ENCODE measurements at regions not wholly inside any gene's neighbourhood (a gene's known extent, or its start where the extent isn't known, plus 50 kb on each side); places are given as distances from the start of the nearest gene placed in this dataset.

- Mint-ChIP-seq H3K4me3 (no peak overlapping the region), H3K4me1 (ENCODE audit: low read depth) (no peaks in the 10 kb centered on the region), H3K36me3 (ENCODE audit: low read depth) (no peaks in the 10 kb centered on the region), H3K27me3 (ENCODE audit: low read depth) (no peaks in the 10 kb centered on the region), H3K9me3 (ENCODE audit: insufficient read depth) (peaks cover 7% of the 10 kb centered on the region), H3K27ac (no peak overlapping the region)
- DNase-seq: no peak
- ATAC-seq: no peak
- CTCF ChIA-PET: no interaction called here
- POLR2A ChIA-PET: no interaction called here
Observed at GRCh38 chr5:17912794-17913193, 278.5 kb downstream of the TAF11L14 start.

- no peak overlapping the region for H3K27ac Mint-ChIP-seq
- no peak for DNase-seq
- H3K36me3 Mint-ChIP-seq (ENCODE audit: low read depth): no peaks in the 10 kb centered on the region
- ChIA-PET POLR2A (no interaction called here), CTCF (no interaction called here)
- H3K4me3 Mint-ChIP-seq: no peak overlapping the region
- no peak for ATAC-seq
- H3K9me3 Mint-ChIP-seq (ENCODE audit: insufficient read depth): peaks cover 13% of the 10 kb centered on the region
- H3K27me3 Mint-ChIP-seq (ENCODE audit: low read depth): no peaks in the 10 kb centered on the region
- H3K4me1 Mint-ChIP-seq (ENCODE audit: low read depth): no peaks in the 10 kb centered on the region
Observed at GRCh38 chr5:17916446-17916845, 282.2 kb downstream of the TAF11L14 start.

- Mint-ChIP-seq H3K27me3 (ENCODE audit: low read depth) (no peaks in the 10 kb centered on the region), H3K9me3 (ENCODE audit: insufficient read depth) (peaks cover 13% of the 10 kb centered on the region), H3K4me3 (no peak overlapping the region), H3K36me3 (ENCODE audit: low read depth) (no peaks in the 10 kb centered on the region), H3K4me1 (ENCODE audit: low read depth) (no peaks in the 10 kb centered on the region), H3K27ac (no peak overlapping the region)
- ChIA-PET POLR2A (no interaction called here), CTCF (no interaction called here)
- no peak for ATAC-seq
- no peak for DNase-seq
Observed at GRCh38 chr5:17917465-17917864, 283.2 kb downstream of the TAF11L14 start.

GRCh38 chr5:17918373-17919104, 284.3 kb downstream of the TAF11L14 start:
- DNase-seq: no peak
- peaks cover 13% of the 10 kb centered on the region for H3K9me3 Mint-ChIP-seq (ENCODE audit: insufficient read depth)
- POLR2A ChIA-PET: interaction anchor here (0.7 kb wide), 1 partner anchor 125 kb away, joined by 3 read pairs; no protein-coding TSS in a partner anchor
- no peak overlapping the region for H3K27ac Mint-ChIP-seq
- CTCF ChIA-PET: no interaction called here
- no peaks in the 10 kb centered on the region for H3K4me1 Mint-ChIP-seq (ENCODE audit: low read depth)
- no peak overlapping the region for H3K4me3 Mint-ChIP-seq
- no peaks in the 10 kb centered on the region for H3K27me3 Mint-ChIP-seq (ENCODE audit: low read depth)
- no peaks in the 10 kb centered on the region for H3K36me3 Mint-ChIP-seq (ENCODE audit: low read depth)
- ATAC-seq: no peak

- ChIA-PET POLR2A (no interaction called here), CTCF (no interaction called here)
- no peaks in the 10 kb centered on the region for H3K4me1 Mint-ChIP-seq (ENCODE audit: low read depth)
Observed at GRCh38 chr5:17925276-17925675, 291.0 kb downstream of the TAF11L14 start.

GRCh38 chr5:17928581-17928981, 294.3 kb downstream of the TAF11L14 start:
- POLR2A ChIA-PET: no interaction called here
- no peak overlapping the region for H3K4me3 Mint-ChIP-seq
- no peaks in the 10 kb centered on the region for H3K36me3 Mint-ChIP-seq (ENCODE audit: low read depth)
- no peaks in the 10 kb centered on the region for H3K4me1 Mint-ChIP-seq (ENCODE audit: low read depth)
- CTCF ChIA-PET: no interaction called here
- ATAC-seq (no peak), DNase-seq (no peak)
- no peak overlapping the region for H3K27ac Mint-ChIP-seq
- H3K9me3 Mint-ChIP-seq (ENCODE audit: insufficient read depth): peaks cover 17% of the 10 kb centered on the region
- H3K27me3 Mint-ChIP-seq (ENCODE audit: low read depth): no peaks in the 10 kb centered on the region

More at GRCh38 chr5:17925276-17925675, 291.0 kb downstream of the TAF11L14 start:
- H3K4me3 Mint-ChIP-seq: no peak overlapping the region
- no peaks in the 10 kb centered on the region for H3K36me3 Mint-ChIP-seq (ENCODE audit: low read depth)
- ATAC-seq: no peak
- no peaks in the 10 kb centered on the region for H3K27me3 Mint-ChIP-seq (ENCODE audit: low read depth)
- peaks cover 7% of the 10 kb centered on the region for H3K9me3 Mint-ChIP-seq (ENCODE audit: insufficient read depth)
- no peak overlapping the region for H3K27ac Mint-ChIP-seq
- no peak for DNase-seq

- ChIA-PET CTCF (no interaction called here), POLR2A (no interaction called here)
- H3K4me1 Mint-ChIP-seq (ENCODE audit: low read depth): no peaks in the 10 kb centered on the region
- H3K36me3 Mint-ChIP-seq (ENCODE audit: low read depth): no peaks in the 10 kb centered on the region
- no peak overlapping the region for H3K4me3 Mint-ChIP-seq
- no peak overlapping the region for H3K27ac Mint-ChIP-seq
- DNase-seq (no peak), ATAC-seq (no peak)
- H3K9me3 Mint-ChIP-seq (ENCODE audit: insufficient read depth): peaks cover 23% of the 10 kb centered on the region
- H3K27me3 Mint-ChIP-seq (ENCODE audit: low read depth): no peaks in the 10 kb centered on the region
Observed at GRCh38 chr5:17929171-17929570, 294.9 kb downstream of the TAF11L14 start.

GRCh38 chr5:17930346-17930745, 296.1 kb downstream of the TAF11L14 start:
- no peaks in the 10 kb centered on the region for H3K4me1 Mint-ChIP-seq (ENCODE audit: low read depth)
- POLR2A ChIA-PET: no interaction called here
- CTCF ChIA-PET: no interaction called here
- no peak overlapping the region for H3K4me3 Mint-ChIP-seq
- no peaks in the 10 kb centered on the region for H3K36me3 Mint-ChIP-seq (ENCODE audit: low read depth)
- no peak for DNase-seq
- no peak overlapping the region for H3K27ac Mint-ChIP-seq
- H3K27me3 Mint-ChIP-seq (ENCODE audit: low read depth): no peaks in the 10 kb centered on the region
- peaks cover 31% of the 10 kb centered on the region for H3K9me3 Mint-ChIP-seq (ENCODE audit: insufficient read depth)
- ATAC-seq: no peak

GRCh38 chr5:17944046-17944445, 309.8 kb downstream of the TAF11L14 start:
- no peak overlapping the region for H3K27ac Mint-ChIP-seq
- no peak overlapping the region for H3K4me3 Mint-ChIP-seq
- no peaks in the 10 kb centered on the region for H3K27me3 Mint-ChIP-seq (ENCODE audit: low read depth)
- no peaks in the 10 kb centered on the region for H3K4me1 Mint-ChIP-seq (ENCODE audit: low read depth)
- no peak for ATAC-seq
- no peak for DNase-seq
- POLR2A ChIA-PET: no interaction called here
- CTCF ChIA-PET: no interaction called here
- peaks cover 33% of the 10 kb centered on the region for H3K9me3 Mint-ChIP-seq (ENCODE audit: insufficient read depth)
- no peaks in the 10 kb centered on the region for H3K36me3 Mint-ChIP-seq (ENCODE audit: low read depth)

- Mint-ChIP-seq H3K36me3 (ENCODE audit: low read depth) (no peaks in the 10 kb centered on the region), H3K4me3 (no peak overlapping the region), H3K27ac (no peak overlapping the region), H3K4me1 (ENCODE audit: low read depth) (no peaks in the 10 kb centered on the region), H3K27me3 (ENCODE audit: low read depth) (no peaks in the 10 kb centered on the region), H3K9me3 (ENCODE audit: insufficient read depth) (peaks cover 39% of the 10 kb centered on the region)
- DNase-seq: no peak
- ChIA-PET POLR2A (no interaction called here), CTCF (no interaction called here)
- ATAC-seq: no peak
Observed at GRCh38 chr5:17947029-17947428, 312.8 kb downstream of the TAF11L14 start.

- Mint-ChIP-seq H3K27ac (no peak overlapping the region), H3K36me3 (ENCODE audit: low read depth) (no peaks in the 10 kb centered on the region), H3K27me3 (ENCODE audit: low read depth) (no peaks in the 10 kb centered on the region), H3K4me3 (no peak overlapping the region), H3K4me1 (ENCODE audit: low read depth) (no peaks in the 10 kb centered on the region), H3K9me3 (ENCODE audit: insufficient read depth) (peaks cover 26% of the 10 kb centered on the region)
- ChIA-PET POLR2A (no interaction called here), CTCF (no interaction called here)
- ATAC-seq: no peak
- DNase-seq: no peak
Observed at GRCh38 chr5:17951392-17952169, 317.3 kb downstream of the TAF11L14 start.

GRCh38 chr5:17952231-17952630, 318.0 kb downstream of the TAF11L14 start:
- H3K36me3 Mint-ChIP-seq (ENCODE audit: low read depth): no peaks in the 10 kb centered on the region
- H3K9me3 Mint-ChIP-seq (ENCODE audit: insufficient read depth): peaks cover 20% of the 10 kb centered on the region
- no peak for DNase-seq
- no peak for ATAC-seq
- CTCF ChIA-PET: no interaction called here
- no peak overlapping the region for H3K4me3 Mint-ChIP-seq
- no peaks in the 10 kb centered on the region for H3K27me3 Mint-ChIP-seq (ENCODE audit: low read depth)
- no peak overlapping the region for H3K27ac Mint-ChIP-seq
- no peaks in the 10 kb centered on the region for H3K4me1 Mint-ChIP-seq (ENCODE audit: low read depth)
- POLR2A ChIA-PET: no interaction called here

All from activated CD8-positive, alpha-beta T cell treated with anti-CD3 and anti-CD28 coated beads, Interleukin-2, amount 10 ng/mL, durations not matched to agents 7 days and 5 days (primary cell).